DOHH2 (cell line): ENCODE measurements at regions not wholly inside any gene's neighbourhood (a gene's known extent, or its start where the extent isn't known, plus 50 kb on each side); places are given as distances from the start of the nearest gene placed in this dataset.

Source experiments
- H3F3A ChIP-seq: fragments of 200-600 bp; sonication (generic), shearing (Covaris generic); 2 replicates; pipeline ENCODE4 v1.6.0; 2016; ENCODE audit warnings: antibody characterized with exemption, mild to moderate bottlenecking; ENCODE audit not compliant: control insufficient read depth, insufficient read depth
- H3K27ac ChIP-seq: fragments of 200-600 bp; sonication (generic); 2 replicates; pipeline ENCODE4 v1.5.1; 2014; ENCODE audit warnings: low read depth, mild to moderate bottlenecking, low read length, moderate library complexity
- H3K27me3 ChIP-seq: fragments of 200-600 bp; sonication (generic); 2 replicates; pipeline ENCODE4 v1.6.1; 2014; ENCODE audit warnings: mild to moderate bottlenecking, low read length, mixed read lengths; ENCODE audit not compliant: control insufficient read depth
- H3K36me3 ChIP-seq: fragments of 200-600 bp; sonication (generic); 2 replicates; pipeline ENCODE4 v1.6.1; 2014; ENCODE audit warnings: mild to moderate bottlenecking, low read length, moderate library complexity, mixed read lengths; ENCODE audit not compliant: control insufficient read depth
- H3K4me1 ChIP-seq: fragments of 200-600 bp; sonication (generic); 2 replicates; pipeline ENCODE4 v1.6.1; 2014; ENCODE audit warnings: mild to moderate bottlenecking, low read length, mixed read lengths; ENCODE audit not compliant: control insufficient read depth
- H3K4me2 ChIP-seq: fragments of 200-600 bp; sonication (generic); 2 replicates; pipeline ENCODE4 v1.6.0; 2014; ENCODE audit warnings: mild to moderate bottlenecking, low read length, moderate library complexity
- H3K4me3 ChIP-seq: fragments of 200-600 bp; sonication (generic); 2 replicates; pipeline ENCODE4 v1.5.1; 2014; ENCODE audit warnings: mild to moderate bottlenecking, low read length, mixed read lengths
- H3K79me2 ChIP-seq: fragments of 200-600 bp; sonication (generic); 2 replicates; pipeline ENCODE4 v1.6.1; 2014; ENCODE audit warnings: mild to moderate bottlenecking, low read length, mixed read lengths; ENCODE audit not compliant: control insufficient read depth
- H3K9me2 ChIP-seq: fragments of 200-600 bp; sonication (generic); replicated peaks from 2 replicates; pipeline ENCODE4 v1.6.1; 2014; ENCODE audit warnings: mild to moderate bottlenecking, low read length, mixed read lengths; ENCODE audit not compliant: control insufficient read depth
- H3K9me3 ChIP-seq: fragments of 200-600 bp; sonication (generic); 2 replicates; pipeline ENCODE4 v1.6.1; 2014; ENCODE audit warnings: antibody characterized with exemption, low read length, mixed read lengths; ENCODE audit not compliant: control insufficient read depth, insufficient read depth
- H4K20me1 ChIP-seq: fragments of 200-600 bp; sonication (generic); 2 replicates; pipeline ENCODE4 v1.6.0; 2014; ENCODE audit warnings: low read depth, mild to moderate bottlenecking, antibody characterized with exemption, low read length, moderate library complexity; ENCODE audit not compliant: control insufficient read depth, insufficient read depth
- CTCF ChIP-seq: fragments of 200-600 bp; sonication (generic); IDR thresholded peaks from one replicate; pipeline ENCODE4 v1.5.1; 2014; ENCODE audit warnings: antibody characterized with exemption, mild to moderate bottlenecking, low read depth, low read length; ENCODE audit not compliant: poor library complexity, severe bottlenecking
- EZH2phosphoT487 ChIP-seq: fragments of 200-600 bp; sonication (generic); IDR thresholded peaks from 2 replicates; pipeline ENCODE4 v1.6.1; 2017; ENCODE audit warnings: borderline replicate concordance, mild to moderate bottlenecking, antibody characterized with exemption, low read length, moderate library complexity, mixed read lengths

GRCh38 chr4:10898072-10898471, 213.5 kb upstream of the CLNK start:
- no peaks in the 10 kb centered on the region for H3K9me3 ChIP-seq
- no peak overlapping the region for H3K4me2 ChIP-seq
- TF ChIP-seq EZH2phosphoT487 (no peak), CTCF (no peak)

GRCh38 chr4:10897076-10897475, 212.5 kb upstream of the CLNK start:
- Histone ChIP-seq H3K9me2 (no peaks in the 10 kb centered on the region), H3K4me2 (no peak overlapping the region), H3K79me2 (no peaks in the 10 kb centered on the region), H3K36me3 (no peaks in the 10 kb centered on the region), H3K27me3 (no peaks in the 10 kb centered on the region), H3K4me1 (peaks cover 20% of the 10 kb centered on the region), H3K9me3 (no peaks in the 10 kb centered on the region), H3K27ac (no peak overlapping the region), H4K20me1 (no peaks in the 10 kb centered on the region), H3F3A (no peaks in the 10 kb centered on the region), H3K4me3 (no peak overlapping the region)
- TF ChIP-seq CTCF (no peak), EZH2phosphoT487 (no peak)

More at GRCh38 chr4:10898072-10898471, 213.5 kb upstream of the CLNK start:
- Histone ChIP-seq H3F3A (no peaks in the 10 kb centered on the region), H3K27me3 (no peaks in the 10 kb centered on the region), H3K9me2 (no peaks in the 10 kb centered on the region), H3K79me2 (no peaks in the 10 kb centered on the region), H3K4me3 (no peak overlapping the region), H3K27ac (no peak overlapping the region), H3K36me3 (no peaks in the 10 kb centered on the region), H4K20me1 (no peaks in the 10 kb centered on the region), H3K4me1 (peaks cover 17% of the 10 kb centered on the region)

GRCh38 chr4:10893395-10893794, 208.8 kb upstream of the CLNK start:
- TF ChIP-seq EZH2phosphoT487 (no peak), CTCF (peak; percentile 67)
- H3F3A ChIP-seq, result no peaks in the 10 kb centered on the region
- H3K36me3 ChIP-seq, result no peaks in the 10 kb centered on the region
- no peak overlapping the region for H3K27ac ChIP-seq
- H3K4me1 ChIP-seq, result peaks cover 20% of the 10 kb centered on the region
- no peaks in the 10 kb centered on the region for H3K9me3 ChIP-seq
- H3K4me3 ChIP-seq, result peak overlapping the region; percentile 22
- no peaks in the 10 kb centered on the region for H3K79me2 ChIP-seq
- H4K20me1 ChIP-seq, result no peaks in the 10 kb centered on the region
- peak overlapping the region; percentile 41 for H3K4me2 ChIP-seq
- H3K9me2 ChIP-seq, result no peaks in the 10 kb centered on the region
- H3K27me3 ChIP-seq, result no peaks in the 10 kb centered on the region

- no peaks in the 10 kb centered on the region for H3F3A ChIP-seq
- H4K20me1 ChIP-seq, result no peaks in the 10 kb centered on the region
- no peaks in the 10 kb centered on the region for H3K9me2 ChIP-seq
- H3K4me3 ChIP-seq, result no peak overlapping the region
- no peaks in the 10 kb centered on the region for H3K9me3 ChIP-seq
- TF ChIP-seq CTCF (no peak), EZH2phosphoT487 (no peak)
- no peak overlapping the region for H3K4me2 ChIP-seq
- H3K79me2 ChIP-seq, result no peaks in the 10 kb centered on the region
- H3K27me3 ChIP-seq, result no peaks in the 10 kb centered on the region
- no peaks in the 10 kb centered on the region for H3K36me3 ChIP-seq
- H3K4me1 ChIP-seq, result peaks cover 14% of the 10 kb centered on the region
- no peak overlapping the region for H3K27ac ChIP-seq
These were observed 207.3 kb upstream of the CLNK start for GRCh38 chr4:10891866-10892265.
